Caco-2 (cell line): ENCODE measurements at regions not wholly inside any gene's neighbourhood (a gene's known extent, or its start where the extent isn't known, plus 50 kb on each side); places are given as distances from the start of the nearest gene placed in this dataset.

ENCODE experiments used
- BruUV-seq: library from RNA; stranded (reverse); fragments of 400-500 nt; replicated peaks from 2 replicates; lab custom pipeline; 2021; lab: Mats Ljungman, UMichigan
- CTCF ChIA-PET: fragments of 300-600 bp; sonication (Branson Sonifier 250); formaldehyde crosslinking; loops from one replicate; lab custom pipeline; 2022; ENCODE audit warnings: antibody characterized with exemption; lab: Charles Lee
- POLR2A ChIA-PET: fragments of 300-600 bp; sonication (Branson Sonifier 250); formaldehyde crosslinking; loops from one replicate; lab custom pipeline; 2022; ENCODE audit warnings: antibody characterized with exemption; lab: Charles Lee
- DNase-seq, 2 experiments: peaks; one replicate each; pipeline versions ENCODE4 v3.0.0 to v3.0.0-alpha.2; 2020 to 2022
- H3K27me3 ChIP-seq: replicated peaks from 2 replicates; pipeline ENCODE4 v1.6.0; 2011; ENCODE audit warnings: low read length; ENCODE audit not compliant: control insufficient read depth, insufficient read depth
- H3K36me3 ChIP-seq: 2 replicates; pipeline ENCODE4 v1.5.1; 2011; ENCODE audit warnings: low read length; ENCODE audit not compliant: control insufficient read depth, insufficient read depth
- H3K4me1 ChIP-seq: fragments of 250-450 bp; sonication (Bioruptor Pico); 2 replicates; pipeline ENCODE4 v1.5.1; 2020; ENCODE audit warnings: mild to moderate bottlenecking
- H3K4me3 ChIP-seq: 2 replicates; pipeline ENCODE4 v1.5.1; 2011; ENCODE audit warnings: low read depth, mild to moderate bottlenecking, control low read depth, low read length
- H3K9me3 ChIP-seq: fragments of 250-450 bp; sonication (Bioruptor Pico); 2 replicates; pipeline ENCODE4 v1.5.1; 2020; ENCODE audit warnings: mild to moderate bottlenecking, moderate library complexity
- H3K27ac Mint-ChIP-seq: one replicate; pipeline ENCODE4 v1.8.0; 2022; ENCODE audit warnings: mixed read lengths; ENCODE audit not compliant: unreplicated experiment
- H3K27me3 Mint-ChIP-seq: one replicate; pipeline ENCODE4 v1.8.0; 2022; ENCODE audit warnings: mixed read lengths; ENCODE audit not compliant: insufficient read depth, unreplicated experiment
- H3K36me3 Mint-ChIP-seq: one replicate; pipeline ENCODE4 v1.8.0; 2022; ENCODE audit warnings: mild to moderate bottlenecking, mixed read lengths; ENCODE audit not compliant: insufficient read depth, unreplicated experiment
- H3K4me1 Mint-ChIP-seq: one replicate; pipeline ENCODE4 v1.8.0; 2022; ENCODE audit warnings: low read depth, mixed read lengths; ENCODE audit not compliant: unreplicated experiment
- H3K4me3 Mint-ChIP-seq: one replicate; pipeline ENCODE4 v1.8.0; 2022; ENCODE audit warnings: mild to moderate bottlenecking, moderate library complexity, mixed read lengths; ENCODE audit not compliant: unreplicated experiment
- H3K9me3 Mint-ChIP-seq: one replicate; pipeline ENCODE4 v1.8.0; 2022; ENCODE audit warnings: mixed read lengths; ENCODE audit not compliant: unreplicated experiment
- CTCF ChIP-seq, 2 experiments: fragments of 200-600 bp in 1 of 2; IDR thresholded peaks; 1 replicate in 1 of 2; 2 replicates in 1 of 2; pipeline versions ENCODE4 v1.5.1 to v1.8.0; 2011 to 2022; ENCODE audit warnings: antibody characterized with exemption in 1 of 2, control low read depth in 1 of 2, inconsistent platforms in 1 of 2, low read depth in 1 of 2, low read length in 1 of 2, mild to moderate bottlenecking in 1 of 2, moderate library complexity in 1 of 2; ENCODE audit not compliant: insufficient read depth in 1 of 2, severe bottlenecking in 1 of 2, unreplicated experiment in 1 of 2
- intact Hi-C: fragments of 100-400 bp; cut with micrococcal nuclease; formaldehyde crosslinking; loops from one replicate; pipeline ENCODE4 v1.10.0; 2022; ENCODE audit not compliant: unreplicated experiment

- ChIA-PET POLR2A (no interaction called here), CTCF (no interaction called here)
- H3K4me1 Mint-ChIP-seq: no peaks in the 10 kb centered on the region
- no peaks in the 10 kb centered on the region for H3K36me3 Mint-ChIP-seq
- no peaks in the 10 kb centered on the region for H3K36me3 ChIP-seq
- H3K4me3 ChIP-seq: no peak overlapping the region
- no peak for TF ChIP-seq CTCF (IDR thresholded peaks at IDR 0.05; ENCODE audit: insufficient read depth in 1 of 2, low read depth in 1 of 2, low read length in 1 of 2, severe bottlenecking in 1 of 2, unreplicated experiment in 1 of 2)
- no peaks in the 10 kb centered on the region for H3K4me1 ChIP-seq
- no peaks in the 10 kb centered on the region for H3K27me3 ChIP-seq
- no peak for DNase-seq
- H3K9me3 Mint-ChIP-seq: no peaks in the 10 kb centered on the region
- BruUV-seq: no TSS peak
- H3K27ac Mint-ChIP-seq: no peak overlapping the region
- no peaks in the 10 kb centered on the region for H3K9me3 ChIP-seq
- intact Hi-C loops: no loop called here
- H3K27me3 Mint-ChIP-seq: no peaks in the 10 kb centered on the region
- H3K4me3 Mint-ChIP-seq: no peak overlapping the region
Measured at GRCh38 chr21:20110368-20110767, 887.8 kb upstream of the NCAM2 start.

- Histone ChIP-seq H3K4me3 (no peak overlapping the region), H3K27me3 (no peaks in the 10 kb centered on the region), H3K36me3 (no peaks in the 10 kb centered on the region), H3K9me3 (no peaks in the 10 kb centered on the region), H3K4me1 (no peaks in the 10 kb centered on the region)
- CTCF ChIA-PET: no interaction called here
- Mint-ChIP-seq H3K9me3 (no peaks in the 10 kb centered on the region), H3K4me3 (no peak overlapping the region), H3K27me3 (no peaks in the 10 kb centered on the region), H3K36me3 (no peaks in the 10 kb centered on the region), H3K4me1 (no peaks in the 10 kb centered on the region), H3K27ac (no peak overlapping the region)
- intact Hi-C loops: no loop called here
- no TSS peak for BruUV-seq
- no peak for DNase-seq
- POLR2A ChIA-PET: no interaction called here
- TF ChIP-seq CTCF (IDR thresholded peaks at IDR 0.05; ENCODE audit: insufficient read depth in 1 of 2, low read depth in 1 of 2, low read length in 1 of 2, severe bottlenecking in 1 of 2, unreplicated experiment in 1 of 2): no peak
Measured at GRCh38 chr21:20151741-20152140, 846.5 kb upstream of the NCAM2 start.

- Mint-ChIP-seq H3K4me1 (no peaks in the 10 kb centered on the region), H3K27ac (no peak overlapping the region), H3K36me3 (no peaks in the 10 kb centered on the region), H3K27me3 (no peaks in the 10 kb centered on the region), H3K4me3 (no peak overlapping the region), H3K9me3 (no peaks in the 10 kb centered on the region)
- ChIA-PET CTCF (no interaction called here), POLR2A (no interaction called here)
- H3K36me3 ChIP-seq: no peaks in the 10 kb centered on the region
- H3K4me1 ChIP-seq: no peaks in the 10 kb centered on the region
- intact Hi-C loops: no loop called here
- H3K9me3 ChIP-seq: no peaks in the 10 kb centered on the region
- H3K4me3 ChIP-seq: no peak overlapping the region
- no TSS peak for BruUV-seq
- no peak for DNase-seq
- no peak for TF ChIP-seq CTCF (IDR thresholded peaks at IDR 0.05; ENCODE audit: insufficient read depth in 1 of 2, low read depth in 1 of 2, low read length in 1 of 2, severe bottlenecking in 1 of 2, unreplicated experiment in 1 of 2)
- no peaks in the 10 kb centered on the region for H3K27me3 ChIP-seq
Measured at GRCh38 chr21:20163167-20163566, 835.0 kb upstream of the NCAM2 start.
